H9 (cell line): ENCODE measurements at regions not wholly inside any gene's neighbourhood (a gene's known extent, or its start where the extent isn't known, plus 50 kb on each side); places are given as distances from the start of the nearest gene placed in this dataset.

ENCODE experiments used
- DNase-seq: peaks from one replicate; pipeline ENCODE4 v3.0.0-alpha.2; 2017
- H2AFZ ChIP-seq: one replicate; pipeline ENCODE4 v1.6.1; 2013; ENCODE audit warnings: mild to moderate bottlenecking, low read length, control low read depth, moderate library complexity
- H2AK5ac ChIP-seq: 2 replicates; pipeline ENCODE4 v1.6.1; 2013; ENCODE audit warnings: low read length, control low read depth, mixed read lengths; ENCODE audit not compliant: insufficient read length
- H2BK120ac ChIP-seq: one replicate; pipeline ENCODE4 v1.6.1; 2013; ENCODE audit warnings: low read depth, mild to moderate bottlenecking, low read length, control low read depth, inconsistent platforms; ENCODE audit not compliant: poor library complexity, severe bottlenecking
- H2BK12ac ChIP-seq: 2 replicates; pipeline ENCODE4 v1.6.1; 2013; ENCODE audit warnings: low read length, control low read depth, mixed read lengths, low read depth; ENCODE audit not compliant: insufficient read length
- H2BK15ac ChIP-seq: 2 replicates; pipeline ENCODE4 v1.6.1; 2013; ENCODE audit warnings: low read depth, low read length, control low read depth
- H2BK20ac ChIP-seq: one replicate; pipeline ENCODE4 v1.6.1; 2013; ENCODE audit warnings: low read depth, mild to moderate bottlenecking, low read length, control low read depth, inconsistent platforms; ENCODE audit not compliant: poor library complexity, severe bottlenecking
- H2BK5ac ChIP-seq: 2 replicates; pipeline ENCODE4 v1.6.1; 2013; ENCODE audit warnings: low read length, control low read depth, mixed read lengths; ENCODE audit not compliant: insufficient read length
- H3K14ac ChIP-seq: 2 replicates; pipeline ENCODE4 v1.6.1; 2013; ENCODE audit warnings: low read length, control low read depth; ENCODE audit not compliant: insufficient read depth
- H3K18ac ChIP-seq: 2 replicates; pipeline ENCODE4 v1.6.1; 2013; ENCODE audit warnings: low read depth, mild to moderate bottlenecking, mixed read lengths, low read length, control low read depth; ENCODE audit not compliant: insufficient read length
- H3K23ac ChIP-seq: 2 replicates; pipeline ENCODE4 v1.6.1; 2013; ENCODE audit warnings: low read length, control low read depth, mixed read lengths, low read depth; ENCODE audit not compliant: insufficient read length
- H3K23me2 ChIP-seq: 2 replicates; pipeline ENCODE4 v1.6.1; 2013; ENCODE audit warnings: low read depth, mild to moderate bottlenecking, mixed read lengths, low read length, control low read depth; ENCODE audit not compliant: insufficient read length, poor library complexity, severe bottlenecking
- H3K27ac ChIP-seq: 2 replicates; pipeline ENCODE4 v1.5.1; 2013; ENCODE audit warnings: low read length, control low read depth, mixed read lengths, low read depth; ENCODE audit not compliant: insufficient read length
- H3K27me3 ChIP-seq: 2 replicates; pipeline ENCODE4 v1.6.1; 2013; ENCODE audit warnings: low read length, control low read depth, inconsistent platforms; ENCODE audit not compliant: insufficient read depth
- H3K4ac ChIP-seq: 2 replicates; pipeline ENCODE4 v1.6.1; 2013; ENCODE audit warnings: low read depth, mild to moderate bottlenecking, control low read depth, inconsistent platforms, low read length, moderate library complexity
- H3K4me1 ChIP-seq: 2 replicates; pipeline ENCODE4 v1.6.1; 2013; ENCODE audit warnings: low read length, control low read depth, inconsistent platforms; ENCODE audit not compliant: insufficient read depth
- H3K4me2 ChIP-seq: 2 replicates; pipeline ENCODE4 v1.6.1; 2013; ENCODE audit warnings: low read length, control low read depth, mixed read lengths; ENCODE audit not compliant: insufficient read length, insufficient read depth
- H3K56ac ChIP-seq: 2 replicates; pipeline ENCODE4 v1.6.1; 2013; ENCODE audit warnings: low read depth, mild to moderate bottlenecking, mixed read lengths, low read length, control low read depth; ENCODE audit not compliant: insufficient read length
- H3K79me1 ChIP-seq: 2 replicates; pipeline ENCODE4 v1.6.1; 2013; ENCODE audit warnings: low read depth, mild to moderate bottlenecking, moderate library complexity, low read length, control low read depth, inconsistent platforms; ENCODE audit not compliant: insufficient read depth, poor library complexity, severe bottlenecking
- H3K79me2 ChIP-seq: 2 replicates; pipeline ENCODE4 v1.6.1; 2013; ENCODE audit warnings: low read length, control low read depth, inconsistent platforms; ENCODE audit not compliant: insufficient read depth
- H3K9ac ChIP-seq: 2 replicates; pipeline ENCODE4 v1.6.1; 2013; ENCODE audit warnings: low read length, control low read depth, mixed read lengths; ENCODE audit not compliant: insufficient read length; ENCODE audit errors: extremely low read depth
- H3K9me3 ChIP-seq: one replicate; pipeline ENCODE4 v1.6.1; 2013; ENCODE audit warnings: low read depth, low read length, inconsistent platforms; ENCODE audit not compliant: control insufficient read depth
- H3T11ph ChIP-seq: one replicate; pipeline ENCODE4 v1.6.1; 2013; ENCODE audit warnings: mild to moderate bottlenecking, low read length, control low read depth, inconsistent platforms
- H4K20me1 ChIP-seq: one replicate; pipeline ENCODE4 v1.6.1; 2013; ENCODE audit not compliant: control insufficient read depth, insufficient read length, insufficient read depth
- H4K5ac ChIP-seq: 2 replicates; pipeline ENCODE4 v1.6.1; 2013; ENCODE audit warnings: low read depth, mild to moderate bottlenecking, mixed read lengths, low read length, control low read depth; ENCODE audit not compliant: insufficient read length
- H4K8ac ChIP-seq: replicated peaks from 2 replicates; pipeline ENCODE4 v1.6.1; 2013; ENCODE audit warnings: low read length, control low read depth, mixed read lengths, low read depth; ENCODE audit not compliant: insufficient read length
- H4K91ac ChIP-seq: 2 replicates; pipeline ENCODE4 v1.6.1; 2013; ENCODE audit warnings: low read depth, mild to moderate bottlenecking, moderate library complexity, mixed read lengths, low read length, control low read depth; ENCODE audit not compliant: insufficient read length
- H3K27ac Mint-ChIP-seq, 3 experiments: 2 replicates in 2 of 3; 3 replicates in 1 of 3; pipeline ENCODE4 v1.8.0; 2020 to 2021; ENCODE audit warnings: mixed read lengths in 3 of 3, mild to moderate bottlenecking in 1 of 3, moderate library complexity in 1 of 3
- H3K27me3 Mint-ChIP-seq: 2 replicates; pipeline ENCODE4 v1.8.0; 2021; ENCODE audit warnings: low read depth, mild to moderate bottlenecking, moderate library complexity, mixed read lengths
- H3K36me3 Mint-ChIP-seq, 3 experiments: 2 replicates in 2 of 3; 3 replicates in 1 of 3; pipeline ENCODE4 v1.8.0; 2020 to 2021; ENCODE audit warnings: low read depth in 3 of 3, mixed read lengths in 3 of 3; ENCODE audit not compliant: insufficient read depth in 1 of 3
- H3K4me1 Mint-ChIP-seq, 2 experiments: 2 replicates each; pipeline ENCODE4 v1.8.0; 2020; ENCODE audit warnings: mixed read lengths in 2 of 2
- H3K4me3 Mint-ChIP-seq, 2 experiments: 2 replicates in 1 of 2; 3 replicates in 1 of 2; pipeline ENCODE4 v1.8.0; 2020 to 2021; ENCODE audit warnings: mild to moderate bottlenecking in 2 of 2, mixed read lengths in 2 of 2, moderate library complexity in 1 of 2
- H3K9me3 Mint-ChIP-seq, 2 experiments: 2 replicates in 1 of 2; 3 replicates in 1 of 2; pipeline ENCODE4 v1.8.0; 2020; ENCODE audit warnings: mild to moderate bottlenecking in 2 of 2, mixed read lengths in 2 of 2, moderate library complexity in 1 of 2
- WGBS: extraction: QIAGEN DNeasy Blood & Tissue Kit; methylation state at CpG from one replicate; pipeline ENCODE4 v1.1.7; 2013; ENCODE audit warnings: missing lambda C conversion rate, low lambda C conversion rate, mixed read lengths; ENCODE audit not compliant: insufficient read length; ENCODE audit errors: extremely low coverage; 5-methylcytosine and 5-hydroxymethylcytosine counted together
- TF ChIP-seq, protein P1 (sequence below): fragments of 200-600 bp; sonication (generic); conservative IDR thresholded peaks from 3 replicates; pipeline ENCODE4 v1.8.0; 2021; ENCODE audit warnings: antibody characterized with exemption, mild to moderate bottlenecking

DNA sequence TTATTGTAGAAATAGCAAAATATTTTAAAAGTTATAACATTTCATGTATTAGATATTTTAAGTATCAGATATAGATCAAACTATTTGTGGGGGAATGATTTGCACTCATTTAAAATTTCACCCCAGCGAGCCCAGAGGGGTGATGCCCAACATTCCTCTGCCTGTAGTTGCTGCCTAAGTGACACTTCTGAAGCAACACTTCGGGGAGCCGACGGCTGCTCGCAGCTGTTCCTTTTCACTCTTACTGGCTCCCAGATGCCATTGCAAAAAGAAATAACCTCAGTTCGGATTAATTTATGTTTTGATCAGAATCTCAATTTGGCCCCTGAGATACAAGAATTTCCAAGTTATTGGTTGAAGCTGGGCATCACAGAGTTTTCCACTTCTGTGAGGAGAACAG lies 603.8 kb downstream of the PLCL1 start:
- no peak overlapping the region for H3K23ac ChIP-seq
- H4K20me1 ChIP-seq: no peaks in the 10 kb centered on the region
- Mint-ChIP-seq H3K4me3 (no peak overlapping the region), H3K4me1 (no peaks in the 10 kb centered on the region), H3K9me3 (no peaks in the 10 kb centered on the region), H3K27ac (no peak overlapping the region), H3K27me3 (no peaks in the 10 kb centered on the region), H3K36me3 (no peaks in the 10 kb centered on the region)
- no peaks in the 10 kb centered on the region for H3K23me2 ChIP-seq
- no peak overlapping the region for H3K18ac ChIP-seq
- H2BK120ac ChIP-seq: no peak overlapping the region
- no peak overlapping the region for H4K91ac ChIP-seq
- H2AFZ ChIP-seq: no peak overlapping the region
- WGBS: no CpG with 5 or more reads among the region's 6 CpGs
- no peaks in the 10 kb centered on the region for H3K9me3 ChIP-seq
- no peak overlapping the region for H3T11ph ChIP-seq
- H3K9ac ChIP-seq: no peak overlapping the region
- no peak overlapping the region for H3K4ac ChIP-seq
- no peak overlapping the region for H2BK20ac ChIP-seq
- no peaks in the 10 kb centered on the region for H3K79me2 ChIP-seq
- no peak overlapping the region for H4K5ac ChIP-seq
- no peak overlapping the region for H3K27ac ChIP-seq
- H2BK12ac ChIP-seq: no peak overlapping the region
- H3K4me2 ChIP-seq: no peak overlapping the region
- H3K4me1 ChIP-seq: no peaks in the 10 kb centered on the region
- no peak overlapping the region for H2BK15ac ChIP-seq
- no peak overlapping the region for H3K56ac ChIP-seq
- no peak overlapping the region for H4K8ac ChIP-seq
- no peaks in the 10 kb centered on the region for H3K79me1 ChIP-seq
- H3K27me3 ChIP-seq: no peaks in the 10 kb centered on the region
- TF ChIP-seq, protein P1, sequence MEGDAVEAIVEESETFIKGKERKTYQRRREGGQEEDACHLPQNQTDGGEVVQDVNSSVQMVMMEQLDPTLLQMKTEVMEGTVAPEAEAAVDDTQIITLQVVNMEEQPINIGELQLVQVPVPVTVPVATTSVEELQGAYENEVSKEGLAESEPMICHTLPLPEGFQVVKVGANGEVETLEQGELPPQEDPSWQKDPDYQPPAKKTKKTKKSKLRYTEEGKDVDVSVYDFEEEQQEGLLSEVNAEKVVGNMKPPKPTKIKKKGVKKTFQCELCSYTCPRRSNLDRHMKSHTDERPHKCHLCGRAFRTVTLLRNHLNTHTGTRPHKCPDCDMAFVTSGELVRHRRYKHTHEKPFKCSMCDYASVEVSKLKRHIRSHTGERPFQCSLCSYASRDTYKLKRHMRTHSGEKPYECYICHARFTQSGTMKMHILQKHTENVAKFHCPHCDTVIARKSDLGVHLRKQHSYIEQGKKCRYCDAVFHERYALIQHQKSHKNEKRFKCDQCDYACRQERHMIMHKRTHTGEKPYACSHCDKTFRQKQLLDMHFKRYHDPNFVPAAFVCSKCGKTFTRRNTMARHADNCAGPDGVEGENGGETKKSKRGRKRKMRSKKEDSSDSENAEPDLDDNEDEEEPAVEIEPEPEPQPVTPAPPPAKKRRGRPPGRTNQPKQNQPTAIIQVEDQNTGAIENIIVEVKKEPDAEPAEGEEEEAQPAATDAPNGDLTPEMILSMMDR: no peak
- H2AK5ac ChIP-seq: no peak overlapping the region
- no peak for DNase-seq
- no peak overlapping the region for H3K14ac ChIP-seq
- H2BK5ac ChIP-seq: no peak overlapping the region
